Osteocyte (in vitro differentiated cells): ENCODE measurements at regions not wholly inside any gene's neighbourhood (a gene's known extent, or its start where the extent isn't known, plus 50 kb on each side); places are given as distances from the start of the nearest gene placed in this dataset.

Experiments
- DNase-seq: peaks from one replicate; pipeline ENCODE4 v3.0.0; 2021; ENCODE audit warnings: mixed read lengths; ENCODE audit not compliant: unreplicated experiment; ENCODE audit errors: extremely low spot score
- H3K27ac Mint-ChIP-seq: one replicate; pipeline ENCODE4 v1.8.0; 2021; ENCODE audit warnings: mild to moderate bottlenecking, mixed read lengths; ENCODE audit not compliant: unreplicated experiment
- H3K27me3 Mint-ChIP-seq: one replicate; pipeline ENCODE4 v1.8.0; 2021; ENCODE audit warnings: mixed read lengths; ENCODE audit not compliant: unreplicated experiment
- H3K36me3 Mint-ChIP-seq: one replicate; pipeline ENCODE4 v1.8.0; 2021; ENCODE audit warnings: mixed read lengths; ENCODE audit not compliant: unreplicated experiment
- H3K4me1 Mint-ChIP-seq: one replicate; pipeline ENCODE4 v1.8.0; 2021; ENCODE audit warnings: mixed read lengths; ENCODE audit not compliant: unreplicated experiment
- H3K4me3 Mint-ChIP-seq: one replicate; pipeline ENCODE4 v1.8.0; 2021; ENCODE audit warnings: mild to moderate bottlenecking, moderate library complexity, mixed read lengths; ENCODE audit not compliant: unreplicated experiment
- H3K9me3 Mint-ChIP-seq: one replicate; pipeline ENCODE4 v1.8.0; 2021; ENCODE audit warnings: mixed read lengths; ENCODE audit not compliant: unreplicated experiment
- TF ChIP-seq, protein P1 (sequence below): fragments of 200-600 bp; sonication (generic); IDR thresholded peaks from 2 replicates; pipeline ENCODE4 v1.5.0; 2021; ENCODE audit warnings: antibody characterized with exemption, mild to moderate bottlenecking, moderate library complexity

DNA sequence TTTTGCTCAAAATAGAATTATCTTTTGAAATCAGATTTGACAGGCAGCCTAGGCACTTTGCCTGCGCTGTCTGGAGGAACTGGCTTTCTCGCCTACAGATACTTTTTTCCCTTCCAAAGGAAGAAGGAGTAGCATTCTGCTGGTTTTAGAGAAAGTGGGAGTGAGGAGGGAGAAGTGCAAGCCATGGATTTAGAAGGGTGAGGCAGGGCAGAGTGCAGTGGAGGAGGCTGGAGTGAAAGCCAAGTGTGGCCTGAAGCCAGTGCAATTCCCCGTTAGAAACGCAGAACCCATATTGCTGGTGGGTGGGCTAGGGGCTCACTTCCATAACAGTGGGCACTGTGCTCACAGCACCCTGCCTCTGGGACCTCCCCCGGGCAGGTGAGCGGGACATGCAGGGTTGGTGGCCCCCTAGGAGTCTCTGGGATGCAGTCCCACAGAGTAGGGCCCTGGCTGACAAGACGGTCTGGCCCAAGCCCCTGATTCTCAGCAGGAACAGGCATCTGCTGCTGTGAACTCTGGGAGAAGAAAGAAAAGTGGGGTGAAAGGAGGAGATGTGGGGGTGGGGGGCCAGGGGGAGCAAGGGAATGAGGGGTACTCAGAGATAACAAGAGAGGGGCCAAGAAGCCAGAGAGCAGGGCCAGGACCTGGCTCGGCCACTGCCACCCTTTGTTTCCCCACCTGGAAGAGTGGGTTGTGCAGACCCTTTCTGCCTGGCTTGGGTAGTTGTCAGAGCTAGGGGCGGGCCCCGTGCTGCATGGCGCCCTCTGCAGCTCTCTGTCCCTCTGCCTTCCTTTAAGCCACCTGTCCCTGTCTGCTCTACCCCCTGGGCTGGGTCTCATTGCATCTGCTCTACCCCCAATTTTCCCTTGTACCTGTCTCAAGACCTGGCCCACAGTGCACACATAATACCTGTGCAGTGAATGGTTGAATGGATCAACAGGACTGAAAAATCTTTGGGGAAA, 273.5 kb upstream of the HS6ST1 start:
- Mint-ChIP-seq H3K4me3 (no peak overlapping the region), H3K4me1 (no peaks in the 10 kb centered on the region), H3K27me3 (no peaks in the 10 kb centered on the region), H3K9me3 (no peaks in the 10 kb centered on the region), H3K36me3 (peaks cover 2% of the 10 kb centered on the region), H3K27ac (no peak overlapping the region)
- DNase-seq, result no peak
- TF ChIP-seq, protein P1, sequence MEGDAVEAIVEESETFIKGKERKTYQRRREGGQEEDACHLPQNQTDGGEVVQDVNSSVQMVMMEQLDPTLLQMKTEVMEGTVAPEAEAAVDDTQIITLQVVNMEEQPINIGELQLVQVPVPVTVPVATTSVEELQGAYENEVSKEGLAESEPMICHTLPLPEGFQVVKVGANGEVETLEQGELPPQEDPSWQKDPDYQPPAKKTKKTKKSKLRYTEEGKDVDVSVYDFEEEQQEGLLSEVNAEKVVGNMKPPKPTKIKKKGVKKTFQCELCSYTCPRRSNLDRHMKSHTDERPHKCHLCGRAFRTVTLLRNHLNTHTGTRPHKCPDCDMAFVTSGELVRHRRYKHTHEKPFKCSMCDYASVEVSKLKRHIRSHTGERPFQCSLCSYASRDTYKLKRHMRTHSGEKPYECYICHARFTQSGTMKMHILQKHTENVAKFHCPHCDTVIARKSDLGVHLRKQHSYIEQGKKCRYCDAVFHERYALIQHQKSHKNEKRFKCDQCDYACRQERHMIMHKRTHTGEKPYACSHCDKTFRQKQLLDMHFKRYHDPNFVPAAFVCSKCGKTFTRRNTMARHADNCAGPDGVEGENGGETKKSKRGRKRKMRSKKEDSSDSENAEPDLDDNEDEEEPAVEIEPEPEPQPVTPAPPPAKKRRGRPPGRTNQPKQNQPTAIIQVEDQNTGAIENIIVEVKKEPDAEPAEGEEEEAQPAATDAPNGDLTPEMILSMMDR, result no peak

DNA sequence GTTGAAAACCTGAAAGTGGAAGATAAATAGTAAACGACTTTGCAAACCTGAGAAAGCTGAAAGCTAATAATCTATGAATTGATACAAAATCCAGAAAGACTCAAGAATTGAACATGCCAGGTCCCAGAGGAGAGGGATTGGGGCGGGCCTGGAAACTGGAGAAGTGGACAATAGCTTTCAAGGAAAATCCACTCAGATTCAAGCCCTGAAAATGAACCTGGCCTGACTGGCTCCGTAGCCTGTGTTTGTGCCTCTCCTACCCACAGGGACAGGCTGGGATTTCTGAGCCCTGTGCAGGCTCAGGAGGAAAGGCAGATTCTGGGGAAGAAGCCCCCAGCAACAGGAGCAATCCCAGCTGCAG, 274.8 kb upstream of the HS6ST1 start:
- no peaks in the 10 kb centered on the region for H3K27me3 Mint-ChIP-seq
- H3K4me3 Mint-ChIP-seq, result no peak overlapping the region
- H3K36me3 Mint-ChIP-seq, result peaks cover 2% of the 10 kb centered on the region
- no peaks in the 10 kb centered on the region for H3K9me3 Mint-ChIP-seq
- TF ChIP-seq, protein P1, result no peak
- no peak overlapping the region for H3K27ac Mint-ChIP-seq
- H3K4me1 Mint-ChIP-seq, result no peaks in the 10 kb centered on the region
- DNase-seq, result peak; percentile 57

DNA sequence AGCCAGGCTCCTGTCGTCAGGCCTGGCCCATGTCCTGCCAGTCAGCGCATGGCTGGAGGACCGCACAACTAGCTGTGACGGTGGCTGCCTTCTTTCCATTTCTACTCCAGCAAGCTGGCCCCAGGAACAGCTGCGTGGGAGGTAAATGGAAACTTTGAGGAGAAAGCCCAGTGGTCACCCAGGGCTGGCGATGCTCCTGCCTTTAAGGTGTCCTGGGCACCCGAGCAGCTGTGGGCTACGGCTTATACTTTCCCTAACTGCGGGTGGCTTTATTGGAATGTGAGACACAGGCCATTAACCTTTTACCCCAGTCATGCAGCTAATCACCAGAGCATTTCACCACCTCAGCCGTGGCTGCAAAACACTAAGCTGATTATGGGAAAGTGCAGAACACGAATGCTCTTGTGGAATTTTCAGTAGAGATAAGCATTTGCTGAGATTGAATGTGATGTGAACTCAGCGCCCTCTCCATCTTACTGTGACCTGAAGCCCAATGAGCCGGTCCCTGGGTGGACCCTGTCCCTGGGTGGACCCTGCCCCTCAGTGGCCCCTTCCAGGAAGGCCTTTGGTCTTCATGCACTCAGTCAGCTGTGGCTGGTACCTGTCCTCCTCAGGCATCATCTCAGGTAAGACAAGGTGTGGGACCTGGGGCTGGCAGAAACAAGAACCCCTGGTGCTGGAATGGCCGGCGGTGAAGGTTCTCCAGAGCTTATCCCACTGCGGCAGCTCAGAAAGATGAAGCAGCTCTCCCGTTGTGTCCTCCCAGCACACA, 275.4 kb upstream of the HS6ST1 start:
- no peak overlapping the region for H3K27ac Mint-ChIP-seq

DNA sequence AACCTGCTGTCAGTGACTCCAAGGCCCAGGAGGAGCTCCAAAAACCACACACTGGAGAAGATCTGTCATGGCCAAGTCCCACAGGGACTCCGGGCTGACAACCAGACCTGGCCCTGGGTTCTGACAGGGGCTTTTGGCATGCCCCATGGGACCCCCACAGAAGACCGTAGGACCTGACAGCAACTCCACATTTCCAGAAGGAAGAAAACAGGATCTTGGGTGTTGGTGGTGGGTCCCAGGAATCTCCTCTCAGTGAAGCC, 275.9 kb upstream of the HS6ST1 start:
- Mint-ChIP-seq H3K4me3 (no peak overlapping the region), H3K9me3 (no peaks in the 10 kb centered on the region), H3K27me3 (no peaks in the 10 kb centered on the region), H3K27ac (no peak overlapping the region), H3K36me3 (peaks cover 2% of the 10 kb centered on the region), H3K4me1 (no peaks in the 10 kb centered on the region)
- DNase-seq, result peak; percentile 60
- TF ChIP-seq, protein P1, result no peak

More for the DNA sequence above, 275.4 kb upstream of the HS6ST1 start:
- Mint-ChIP-seq H3K4me3 (no peak overlapping the region), H3K9me3 (no peaks in the 10 kb centered on the region), H3K36me3 (peaks cover 2% of the 10 kb centered on the region), H3K27me3 (no peaks in the 10 kb centered on the region), H3K4me1 (no peaks in the 10 kb centered on the region)
- DNase-seq, result peak; percentile 76
- TF ChIP-seq, protein P1, result no peak
